ENCODE measurements at regions not wholly inside any gene's neighbourhood (a gene's known extent, or its start where the extent isn't known, plus 50 kb on each side); places are given as distances from the start of the nearest gene placed in this dataset.
"Not testable (repeated sequence)": the region's sequence is repeated elsewhere in the genome, so short reads cannot be mapped to it uniquely, and the experiment has no call there.

DNA sequence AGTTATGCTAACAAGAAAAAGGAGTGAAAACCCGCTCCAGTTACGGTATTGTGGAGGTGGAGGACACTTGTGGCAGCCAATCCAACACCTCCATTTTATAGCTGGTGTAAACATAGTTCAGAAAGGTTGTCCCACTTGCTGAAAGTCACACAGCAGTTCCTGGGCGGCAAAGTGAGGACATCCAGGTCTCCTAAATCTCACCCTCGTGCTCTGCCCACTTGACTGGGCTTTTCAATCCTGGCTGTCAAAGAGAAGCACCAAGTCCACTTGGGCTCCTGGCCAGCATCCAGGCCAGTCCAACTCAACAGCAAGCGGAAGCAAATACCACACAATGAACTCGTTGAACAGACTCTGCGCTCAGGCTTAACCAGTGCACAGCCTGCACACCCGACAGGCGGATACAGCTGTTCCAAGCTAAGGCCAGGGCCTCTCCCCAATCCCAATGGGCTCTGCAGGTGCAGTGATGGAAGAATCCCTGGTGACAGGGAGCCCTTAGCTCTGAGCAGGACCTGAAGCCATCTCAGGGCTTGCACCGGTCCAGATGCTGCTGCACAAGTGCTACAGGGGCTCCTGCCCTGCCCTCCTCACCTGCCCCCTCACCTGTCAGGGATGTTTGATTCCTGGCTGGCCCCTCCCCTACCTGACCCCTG lies 89.8 kb upstream of the METTL9 start:
- H3K36me3 Mint-ChIP-seq = peaks cover 0 to 20% (median 0%) of the 10 kb centered on the region in 3 donors
- POLR2A ChIA-PET = interaction anchor here (0.6 to 1.4 kb wide), 2 partner anchors 10 to 157 kb away, joined by 3 to 4 read pairs; no protein-coding TSS in a partner anchor

DNA sequence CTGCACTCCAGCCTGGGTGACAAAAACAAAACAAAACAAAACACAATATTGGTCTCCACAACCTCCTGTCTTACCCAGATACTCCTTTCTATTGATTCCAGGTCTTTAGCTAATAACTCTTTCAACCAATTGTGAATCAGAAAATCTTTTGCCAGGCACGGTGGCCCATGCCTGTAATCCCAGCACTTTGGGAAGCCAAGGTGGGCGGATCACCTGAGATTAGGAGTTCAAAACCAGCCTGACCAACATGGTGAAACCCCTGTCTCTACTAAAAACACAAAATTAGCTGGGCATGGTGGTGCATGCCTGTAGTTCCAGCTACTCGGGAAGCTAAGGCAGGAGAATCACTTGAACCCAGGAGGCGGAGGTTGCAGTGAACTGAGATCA lies 88.5 kb upstream of the METTL9 start:
- ATAC-seq, H3K9me3 Mint-ChIP-seq, H3K27me3 Mint-ChIP-seq: not testable (repeated sequence)
- Mint-ChIP-seq H3K4me1 (peaks cover 38 to 87% (median 80%) of the 10 kb centered on the region in 4 donors), H3K27ac (peak overlapping the region in 9 of 10 donors; percentile 35 to 96 (median 82)), H3K4me3 (peak overlapping the region in 1 of 10 donors; percentile 20), H3K36me3 (peaks cover 0 to 26% (median 0%) of the 10 kb centered on the region in 3 donors)
- POLR2A ChIA-PET = interaction anchor here (1.4 to 1.6 kb wide), 2 partner anchors 8 to 9 kb away, joined by 4 read pairs; no protein-coding TSS in a partner anchor
- peak in 2 of 10 donors; percentile 11 to 18 for DNase-seq

More for the DNA sequence above, 89.8 kb upstream of the METTL9 start:
- peak overlapping the region; percentile 12 to 97 (median 94) for H3K27ac Mint-ChIP-seq
- peak overlapping the region in 7 of 10 donors; percentile 8 to 87 (median 45) for H3K4me3 Mint-ChIP-seq
- not testable (repeated sequence) for ATAC-seq, H3K27me3 Mint-ChIP-seq, H3K9me3 Mint-ChIP-seq
- peaks cover 34 to 78% (median 73%) of the 10 kb centered on the region in 4 donors for H3K4me1 Mint-ChIP-seq
- DNase-seq = peak in 2 of 10 donors; percentile 16 to 54

DNA sequence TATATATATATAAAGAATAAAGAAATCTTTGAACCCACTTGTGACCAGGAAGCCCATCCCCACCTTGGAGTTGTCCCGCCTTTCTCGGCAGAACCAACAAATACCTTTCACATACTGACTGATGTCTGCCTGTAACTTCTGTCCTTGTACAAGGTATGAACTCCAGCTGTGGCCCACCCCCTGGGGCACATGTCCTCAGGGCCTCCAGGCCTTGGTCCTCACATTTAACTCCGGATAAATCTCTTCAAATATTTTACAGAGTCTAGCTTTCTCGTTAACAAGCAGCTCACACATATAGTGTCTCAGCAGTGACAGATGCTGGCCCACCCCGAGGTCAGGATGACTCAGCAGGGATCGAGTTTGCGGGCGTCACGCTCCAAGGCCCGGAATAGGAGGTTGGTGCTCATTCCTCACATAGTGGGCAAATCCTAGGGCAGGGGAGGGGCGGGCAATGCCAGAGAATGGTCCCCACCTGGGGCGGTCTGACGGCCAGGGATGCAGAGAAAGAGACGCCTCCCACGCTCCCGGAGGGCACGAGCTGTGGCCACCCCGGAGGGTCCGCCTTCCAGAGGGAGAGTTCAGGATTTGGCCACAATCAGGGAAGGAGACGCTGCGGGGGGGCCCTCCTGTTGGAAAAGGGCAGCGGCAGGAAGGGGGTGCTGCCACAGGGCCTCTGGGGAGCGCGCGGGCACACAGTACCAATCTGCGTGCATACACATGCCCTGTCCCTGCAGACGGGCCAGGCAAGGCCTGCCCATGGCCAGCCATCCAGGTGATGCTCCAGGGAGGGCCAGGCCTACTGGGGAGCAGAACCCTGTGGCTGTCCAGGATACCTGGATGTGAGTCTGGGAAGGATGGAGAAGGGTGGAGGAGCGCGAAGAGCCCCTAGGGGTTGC lies 87.8 kb upstream of the METTL9 start:
- not testable (repeated sequence) for H3K9me3 Mint-ChIP-seq, ATAC-seq, H3K27me3 Mint-ChIP-seq
- peaks cover 37 to 88% (median 80%) of the 10 kb centered on the region in 4 donors for H3K4me1 Mint-ChIP-seq
- POLR2A ChIA-PET = interaction anchor here (1.6 kb wide), 1 partner anchor 10 kb away, joined by 4 read pairs; no protein-coding TSS in a partner anchor
- peak overlapping the region; percentile 15 to 96 (median 78) for H3K27ac Mint-ChIP-seq
- peak in 3 of 10 donors; percentile 0 to 54 (median 19) for DNase-seq
- peak overlapping the region in 2 of 10 donors; percentile 22 to 51 for H3K4me3 Mint-ChIP-seq
- peaks cover 0 to 30% (median 0%) of the 10 kb centered on the region in 3 donors for H3K36me3 Mint-ChIP-seq

DNA sequence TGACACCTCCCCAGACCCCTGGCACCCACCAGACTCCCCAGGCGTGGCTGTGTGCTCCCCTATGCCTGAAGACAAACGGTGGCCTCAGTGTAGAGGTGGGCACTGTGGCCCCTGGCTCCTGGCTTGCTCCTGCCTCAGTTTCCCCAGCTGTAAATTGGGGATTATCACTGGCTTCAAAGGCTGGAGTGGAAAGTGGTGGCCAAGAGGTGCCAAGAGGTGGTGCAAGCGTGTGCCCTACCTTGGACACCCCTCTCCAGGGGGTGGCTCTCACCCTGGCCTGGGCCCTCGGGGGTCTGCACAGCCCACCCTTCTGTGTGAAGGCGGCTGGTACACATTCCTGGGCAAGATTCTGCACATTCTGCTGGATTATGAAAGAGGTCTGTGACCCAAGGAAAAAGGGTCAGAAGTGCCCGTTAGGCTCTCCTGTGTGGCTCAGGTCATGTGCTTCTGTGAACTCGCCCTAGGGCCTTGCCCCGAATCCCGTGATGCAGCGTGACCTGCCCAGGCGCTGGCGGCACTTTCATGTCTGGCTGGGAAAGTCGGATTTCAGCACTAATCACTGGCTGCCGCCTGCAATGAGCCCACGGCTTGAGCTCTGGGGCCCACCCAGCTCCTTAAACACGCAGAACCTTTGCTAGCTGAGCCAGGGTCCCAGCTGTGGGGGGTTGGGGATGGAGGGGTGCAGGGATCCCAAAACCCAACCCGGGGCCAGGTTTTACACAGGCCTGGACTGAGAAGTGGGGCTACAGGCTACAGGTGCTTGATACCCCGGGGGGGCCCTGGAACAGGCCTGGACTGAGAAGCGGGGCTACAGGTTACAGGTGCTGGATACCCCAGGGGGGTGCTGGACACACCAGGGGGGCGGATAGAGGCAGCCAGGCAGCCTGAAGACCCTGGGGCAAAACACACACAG lies 86.8 kb upstream of the METTL9 start:
- peak in 2 of 10 donors; percentile 21 to 53 for DNase-seq
- H3K9me3 Mint-ChIP-seq, ATAC-seq, H3K27me3 Mint-ChIP-seq, H3K4me3 Mint-ChIP-seq, POLR2A ChIA-PET: not testable (repeated sequence)
- Mint-ChIP-seq H3K4me1 (peaks cover 32 to 81% (median 78%) of the 10 kb centered on the region in 4 donors), H3K36me3 (peaks cover 0 to 30% (median 0%) of the 10 kb centered on the region in 3 donors), H3K27ac (peak overlapping the region in 5 of 10 donors; percentile 5 to 53 (median 28))

DNA sequence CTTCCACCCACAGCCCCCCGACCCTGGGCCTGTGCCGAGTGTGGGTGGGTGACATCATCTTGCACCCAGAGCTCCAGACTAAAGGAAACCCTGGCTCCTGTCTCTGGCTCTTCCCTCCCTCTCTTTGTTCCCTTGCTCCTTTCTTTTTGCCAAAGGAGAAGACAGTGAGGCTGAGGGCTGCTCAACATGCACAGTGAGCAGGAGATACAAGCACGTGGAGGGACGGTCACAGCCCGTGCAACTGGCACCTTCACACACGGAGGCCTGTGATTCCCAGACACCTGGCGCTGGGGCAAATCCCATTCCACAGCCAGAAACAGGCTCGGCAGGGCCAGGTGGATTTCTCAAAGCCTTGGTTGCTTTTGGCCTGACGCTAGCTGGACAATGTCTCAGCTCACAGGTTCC lies 86.0 kb upstream of the METTL9 start:
- POLR2A ChIA-PET, H3K9me3 Mint-ChIP-seq, H3K27me3 Mint-ChIP-seq, H3K4me3 Mint-ChIP-seq, ATAC-seq: not testable (repeated sequence)
- H3K27ac Mint-ChIP-seq = peak overlapping the region in 3 of 10 donors; percentile 65 to 74 (median 72)
- peaks cover 31 to 80% (median 77%) of the 10 kb centered on the region in 4 donors for H3K4me1 Mint-ChIP-seq
- DNase-seq = peak in 1 of 10 donors; percentile 61
- peaks cover 0 to 28% (median 0%) of the 10 kb centered on the region in 3 donors for H3K36me3 Mint-ChIP-seq

DNA sequence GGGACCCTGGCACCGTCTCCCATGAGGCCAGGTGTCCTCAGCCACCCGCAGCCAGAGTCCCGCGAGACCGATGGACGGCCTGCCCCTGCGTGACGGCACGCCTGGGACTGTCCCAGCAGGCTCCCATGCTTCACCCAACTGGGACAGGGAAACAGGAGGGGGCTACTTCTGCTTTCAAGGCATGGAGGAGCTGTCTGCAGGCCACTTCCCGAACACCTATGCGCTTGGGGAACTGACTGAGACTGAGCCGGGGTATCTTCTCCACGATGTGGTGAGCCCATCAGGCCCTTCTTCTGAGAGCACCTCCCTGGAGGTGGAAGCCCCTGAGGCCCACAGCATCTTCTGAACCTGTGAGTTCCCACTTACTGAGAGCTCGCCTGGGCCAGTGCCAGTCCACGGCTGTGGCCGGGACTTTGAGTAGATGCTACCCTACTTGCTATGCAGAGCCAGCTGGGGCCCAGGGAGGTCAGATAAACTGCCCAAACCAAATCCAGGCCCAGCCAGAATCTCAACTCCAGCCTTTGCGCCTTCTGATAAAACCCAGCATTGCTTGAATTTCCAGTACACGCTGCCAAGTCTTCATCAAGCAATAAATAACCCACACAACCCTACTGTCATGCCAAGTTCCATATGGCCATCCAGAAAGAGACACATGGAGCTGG lies 85.4 kb upstream of the METTL9 start:
- H3K27me3 Mint-ChIP-seq, H3K9me3 Mint-ChIP-seq, POLR2A ChIA-PET, ATAC-seq: not testable (repeated sequence)
- H3K36me3 Mint-ChIP-seq = peaks cover 0 to 27% (median 0%) of the 10 kb centered on the region in 3 donors
- peaks cover 31 to 83% (median 75%) of the 10 kb centered on the region in 4 donors for H3K4me1 Mint-ChIP-seq
- H3K4me3 Mint-ChIP-seq = peak overlapping the region in 4 of 10 donors; percentile 5 to 28 (median 18)
- peak overlapping the region; percentile 2 to 84 (median 73) for H3K27ac Mint-ChIP-seq
- peak in 1 of 10 donors; percentile 61 for DNase-seq

DNA sequence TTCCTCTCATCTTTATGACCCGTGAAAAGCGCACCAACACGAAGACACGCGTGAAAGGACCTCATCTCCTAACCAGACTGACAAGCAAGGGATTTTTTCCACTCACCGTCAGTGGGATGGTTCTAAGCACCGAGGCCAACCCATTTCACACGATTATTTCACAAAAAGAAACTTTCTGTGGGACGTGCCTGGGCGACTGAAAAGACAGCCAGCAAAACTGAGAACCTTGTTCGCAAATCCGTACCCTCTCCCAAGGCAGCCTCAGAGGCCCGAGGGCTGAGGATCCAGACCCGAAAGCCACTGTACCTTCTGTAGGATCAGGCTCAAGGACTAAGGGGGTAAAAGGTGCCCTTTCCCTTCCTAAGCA lies 84.9 kb upstream of the METTL9 start:
- H3K27ac Mint-ChIP-seq = peak overlapping the region; percentile 2 to 84 (median 72)
- H3K4me3 Mint-ChIP-seq = peak overlapping the region in 3 of 10 donors; percentile 5 to 28 (median 26)
- H3K9me3 Mint-ChIP-seq, H3K27me3 Mint-ChIP-seq, ATAC-seq, POLR2A ChIA-PET: not testable (repeated sequence)
- peaks cover 0 to 24% (median 0%) of the 10 kb centered on the region in 3 donors for H3K36me3 Mint-ChIP-seq
- DNase-seq = peak in 1 of 10 donors; percentile 4
- peaks cover 32 to 83% (median 72%) of the 10 kb centered on the region in 4 donors for H3K4me1 Mint-ChIP-seq

DNA sequence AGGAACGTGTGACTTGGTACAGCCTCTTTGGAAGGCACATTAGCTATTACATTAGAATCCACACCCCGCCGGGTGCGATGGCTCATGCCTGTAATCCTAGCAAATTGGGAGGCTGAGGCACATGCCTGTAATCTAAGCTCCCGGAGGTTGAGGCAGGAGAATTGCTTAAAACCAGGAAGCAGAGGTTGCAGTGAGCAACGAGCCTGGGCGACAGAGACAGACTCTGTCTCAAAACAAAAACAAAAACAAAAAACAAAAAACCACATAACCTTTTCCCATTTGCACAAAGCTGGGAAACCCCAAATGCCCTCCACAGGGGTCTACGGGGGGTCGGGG lies 82.7 kb upstream of the METTL9 start:
- Mint-ChIP-seq H3K4me1 (peaks cover 22 to 63% (median 52%) of the 10 kb centered on the region in 4 donors), H3K4me3 (peak overlapping the region in 1 of 10 donors; percentile 36), H3K36me3 (peaks cover 0 to 16% (median 0%) of the 10 kb centered on the region in 3 donors), H3K27ac (peak overlapping the region in 1 of 10 donors; percentile 21)
- H3K9me3 Mint-ChIP-seq, ATAC-seq, DNase-seq, POLR2A ChIA-PET, H3K27me3 Mint-ChIP-seq: not testable (repeated sequence)

DNA sequence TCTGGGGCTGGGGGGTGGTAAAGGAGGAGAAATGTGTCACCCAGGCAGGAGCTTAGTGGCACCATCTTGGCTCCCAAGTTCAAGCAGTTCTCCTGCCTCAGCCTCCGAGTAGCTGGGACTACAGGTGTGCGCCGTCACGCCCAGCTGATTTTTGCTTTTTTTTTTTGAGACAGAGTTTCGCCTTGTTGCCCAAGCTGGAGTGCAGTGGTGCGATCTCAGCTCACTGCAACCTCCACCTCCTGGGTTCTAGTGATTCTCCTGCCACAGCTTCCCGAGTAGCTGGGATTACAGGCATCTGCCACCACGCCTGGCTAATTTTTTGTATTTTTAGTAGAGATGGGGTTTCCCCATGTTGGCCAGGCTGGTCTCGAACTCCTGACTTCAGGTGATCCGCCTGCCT lies 82.1 kb upstream of the METTL9 start:
- DNase-seq = peak in 1 of 10 donors; percentile 21
- peak overlapping the region in 8 of 10 donors; percentile 68 to 97 (median 76) for H3K27ac Mint-ChIP-seq
- H3K4me1 Mint-ChIP-seq = peaks cover 21 to 57% (median 51%) of the 10 kb centered on the region in 4 donors
- H3K9me3 Mint-ChIP-seq, POLR2A ChIA-PET, ATAC-seq, H3K27me3 Mint-ChIP-seq: not testable (repeated sequence)
- H3K4me3 Mint-ChIP-seq = peak overlapping the region; percentile 28 to 99 (median 64)
- H3K36me3 Mint-ChIP-seq = peaks cover 0 to 15% (median 0%) of the 10 kb centered on the region in 3 donors

DNA sequence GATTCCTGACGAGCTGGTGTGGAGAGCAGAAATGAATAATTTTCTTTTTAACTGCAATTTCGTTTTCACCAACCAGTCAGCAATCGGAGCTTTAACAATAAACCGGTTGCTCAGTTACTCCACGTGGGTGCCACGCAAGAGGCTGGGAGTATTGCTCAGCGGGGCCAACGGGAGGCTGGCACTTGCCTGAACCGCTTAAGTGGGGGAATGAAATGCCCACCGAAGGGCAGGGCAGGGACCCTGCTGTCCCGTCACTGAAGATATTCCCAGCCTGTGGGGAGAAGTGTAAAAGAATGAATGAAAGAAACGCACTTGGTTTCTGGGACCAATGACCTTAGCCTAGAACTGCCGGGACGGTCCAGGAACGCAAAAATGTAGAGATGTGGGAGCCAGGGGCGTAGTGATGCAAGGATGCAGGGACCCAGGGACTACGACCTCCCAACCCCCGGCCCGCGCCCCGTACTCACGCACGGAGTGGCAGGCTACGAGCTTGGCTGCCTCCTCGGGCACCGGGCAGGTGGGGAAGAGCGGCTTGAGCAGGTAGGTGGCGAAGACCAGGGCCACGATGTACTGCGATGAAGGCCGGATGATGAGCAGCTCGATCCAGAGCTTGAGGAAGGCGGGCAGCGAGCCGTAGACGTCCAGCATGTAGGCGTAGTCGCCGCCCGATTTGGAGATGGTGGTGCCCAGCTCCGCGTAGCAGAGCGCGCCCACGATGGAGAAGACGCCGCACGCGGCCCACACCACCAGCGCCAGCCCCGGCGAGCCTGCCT lies 79.8 kb upstream of the METTL9 start:
- not testable (repeated sequence) for H3K9me3 Mint-ChIP-seq, H3K36me3 Mint-ChIP-seq, H3K27me3 Mint-ChIP-seq
- peak in 3 of 10 donors; percentile 27 to 61 (median 55) for DNase-seq
- peak overlapping the region; percentile 93 to 99 (median 98) for H3K27ac Mint-ChIP-seq
- H3K4me1 Mint-ChIP-seq = peaks cover 17 to 39% (median 34%) of the 10 kb centered on the region in 4 donors
- peak overlapping the region; percentile 91 to 99 (median 93) for H3K4me3 Mint-ChIP-seq
- POLR2A ChIA-PET = interaction anchor here (0.6 to 2.0 kb wide), 6 partner anchors 9 to 124 kb away, joined by 3 to 7 read pairs (median 5); no protein-coding TSS in a partner anchor
- peak; percentile 18 to 42 for ATAC-seq

All from naive thymus-derived CD8-positive, alpha-beta T cell (primary cell).